Mucosa of descending colon (tissue), 3 donors: ENCODE measurements at regions not wholly inside any gene's neighbourhood (a gene's known extent, or its start where the extent isn't known, plus 50 kb on each side); places are given as distances from the start of the nearest gene placed in this dataset.

Experiments
- ATAC-seq: fragments of 200-7000 bp; cut with Tn5 transposase; one replicate; pipeline ENCODE4 v1.9.1; 2020; ENCODE audit warnings: mild to moderate bottlenecking, moderate library complexity
- DNase-seq, 3 donors: peaks; one replicate each; pipeline ENCODE4 v3.0.0-alpha.2; 2020
- H3K36me3 ChIP-seq: fragments of 200-600 bp; one replicate; pipeline ENCODE4 v1.8.0; 2021; ENCODE audit warnings: low read depth, mild to moderate bottlenecking
- H3K4me1 ChIP-seq: fragments of 200-600 bp; one replicate; pipeline ENCODE4 v1.8.0; 2021; ENCODE audit warnings: low read depth, mild to moderate bottlenecking
- H3K4me3 ChIP-seq: fragments of 200-600 bp; one replicate; pipeline ENCODE4 v1.8.0; 2021; ENCODE audit warnings: mild to moderate bottlenecking
- H3K9me3 ChIP-seq: fragments of 200-600 bp; one replicate; pipeline ENCODE4 v1.8.0; 2021; ENCODE audit warnings: mild to moderate bottlenecking
- CTCF ChIP-seq: fragments of 200-600 bp; IDR thresholded peaks from one replicate; pipeline ENCODE4 v1.8.0; 2022; ENCODE audit warnings: antibody characterized with exemption, mild to moderate bottlenecking
- intact Hi-C, 2 donors: fragments of 100-400 bp; cut with DNase I in 1 of 2; cut with micrococcal nuclease in 1 of 2; formaldehyde crosslinking; loops; one replicate each; pipeline versions ENCODE4 v1.11.0 to v1.11.1; 2022; cut with DNase I, micrococcal nuclease
- donor health status: DM: no; HTN: no; CAD: no; lungs with moderate emphysema.
- donor health status: DM: no; HTN: no; CAD: no.
- donor health status: DM: no; HTN: yes; CAD: no.

- no peak for DNase-seq
- intact Hi-C loops: no loop called here
- Histone ChIP-seq H3K4me1 (no peaks in the 10 kb centered on the region), H3K4me3 (no peak overlapping the region), H3K36me3 (no peaks in the 10 kb centered on the region), H3K9me3 (no peaks in the 10 kb centered on the region)
- TF ChIP-seq CTCF: no peak
- ATAC-seq: no peak
Observed at GRCh38 chr12:24494401-24494800, 454.5 kb downstream of the BCAT1 start.

GRCh38 chr12:24491968-24492367 lies 456.9 kb downstream of the BCAT1 start:
- TF ChIP-seq CTCF: no peak
- no peaks in the 10 kb centered on the region for H3K36me3 ChIP-seq
- no peaks in the 10 kb centered on the region for H3K4me1 ChIP-seq
- DNase-seq: no peak
- no peak for ATAC-seq
- H3K4me3 ChIP-seq: no peak overlapping the region
- intact Hi-C loops: no loop called here
- no peaks in the 10 kb centered on the region for H3K9me3 ChIP-seq

GRCh38 chr12:24489939-24490338 lies 459.0 kb downstream of the BCAT1 start:
- Histone ChIP-seq H3K9me3 (no peaks in the 10 kb centered on the region), H3K4me1 (no peaks in the 10 kb centered on the region), H3K4me3 (no peak overlapping the region), H3K36me3 (no peaks in the 10 kb centered on the region)
- intact Hi-C loops: no loop called here
- TF ChIP-seq CTCF: no peak
- DNase-seq: no peak
- ATAC-seq: no peak

- H3K9me3 ChIP-seq: no peaks in the 10 kb centered on the region
- DNase-seq: no peak
- H3K36me3 ChIP-seq: no peaks in the 10 kb centered on the region
- no peak for TF ChIP-seq CTCF
- no peak for ATAC-seq
- intact Hi-C loops: no loop called here
- H3K4me3 ChIP-seq: no peak overlapping the region
- H3K4me1 ChIP-seq: no peaks in the 10 kb centered on the region
Observed at GRCh38 chr12:24488906-24489619, 459.8 kb downstream of the BCAT1 start.

GRCh38 chr12:24488091-24488596 lies 460.8 kb downstream of the BCAT1 start:
- ATAC-seq (no peak), DNase-seq (no peak)
- no peak for TF ChIP-seq CTCF
- H3K4me3 ChIP-seq: no peak overlapping the region
- no peaks in the 10 kb centered on the region for H3K9me3 ChIP-seq
- intact Hi-C loops: no loop called here
- no peaks in the 10 kb centered on the region for H3K4me1 ChIP-seq
- H3K36me3 ChIP-seq: no peaks in the 10 kb centered on the region
